ENCODE measurements at regions not wholly inside any gene's neighbourhood (a gene's known extent, or its start where the extent isn't known, plus 50 kb on each side); places are given as distances from the start of the nearest gene placed in this dataset.

- TF ChIP-seq, protein P1, sequence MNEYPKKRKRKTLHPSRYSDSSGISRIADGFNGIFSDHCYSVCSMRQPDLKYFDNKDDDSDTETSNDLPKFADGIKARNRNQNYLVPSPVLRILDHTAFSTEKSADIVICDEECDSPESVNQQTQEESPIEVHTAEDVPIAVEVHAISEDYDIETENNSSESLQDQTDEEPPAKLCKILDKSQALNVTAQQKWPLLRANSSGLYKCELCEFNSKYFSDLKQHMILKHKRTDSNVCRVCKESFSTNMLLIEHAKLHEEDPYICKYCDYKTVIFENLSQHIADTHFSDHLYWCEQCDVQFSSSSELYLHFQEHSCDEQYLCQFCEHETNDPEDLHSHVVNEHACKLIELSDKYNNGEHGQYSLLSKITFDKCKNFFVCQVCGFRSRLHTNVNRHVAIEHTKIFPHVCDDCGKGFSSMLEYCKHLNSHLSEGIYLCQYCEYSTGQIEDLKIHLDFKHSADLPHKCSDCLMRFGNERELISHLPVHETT (CRISPR knock-in tag; conservative IDR thresholded peaks at IDR 0.05) = no peak
- peak; percentile 82; the same call in 1 of the 2 replicates for TF ChIP-seq CEBPB (IDR thresholded peaks at IDR 0.05; ENCODE audit: borderline replicate concordance, low read depth, low read length)
- no peak for TF ChIP-seq ZMYM2 (CRISPR knock-in tag; IDR thresholded peaks at IDR 0.05)
- peak; percentile 47 for TF ChIP-seq CEBPG (CRISPR knock-in tag; IDR thresholded peaks at IDR 0.05)
- Histone ChIP-seq H3K79me2 (ENCODE audit: insufficient read depth, low read length) (no peaks in the 10 kb centered on the region), H2AFZ (ENCODE audit: low read length) (no peak overlapping the region), H3K36me3 (replicated peaks in 1 of 2; ENCODE audit: control insufficient read depth in 1 of 2, insufficient read depth in 2 of 2, low read length in 2 of 2) (no peaks in the 10 kb centered on the region), H3K4me1 (ENCODE audit: insufficient read depth, low read length) (peaks cover 68% of the 10 kb centered on the region), H3K27me3 (ENCODE audit: control insufficient read depth in 1 of 2, insufficient read depth in 2 of 2, low read length in 2 of 2) (no peaks in the 10 kb centered on the region), H3K4me2 (ENCODE audit: low read depth, low read length) (no peak overlapping the region), H3K9ac (ENCODE audit: insufficient read depth, low read depth, low read length) (no peak overlapping the region), H3K27ac (ENCODE audit: extremely low read length, insufficient read depth, low read length) (peak overlapping the region; percentile 80), H3K4me3 (replicated peaks in 1 of 3; ENCODE audit: insufficient read depth in 1 of 3, low read depth in 2 of 3, low read length in 3 of 3) (no peak overlapping the region), H4K20me1 (ENCODE audit: insufficient read depth, low read length) (no peaks in the 10 kb centered on the region), H3K9me3 (ENCODE audit: low read length) (no peaks in the 10 kb centered on the region)
- intact Hi-C loops (cut with micrococcal nuclease; ENCODE audit: unreplicated experiment) = loop anchor here (5.0 kb wide), 1 partner anchor 56 kb away; no protein-coding TSS in a partner anchor
- FAIRE-seq (no peak), DNase-seq (ENCODE audit: low spot score) (no peak), ATAC-seq (no peak)
- BruUV-seq (replicated peaks) = no TSS peak
- in situ Hi-C loops (cut with HindIII; ENCODE audit: extremely low pct_ligation_motif_present, low pct_unique_long_range_greater_than_20kb) = no loop called here
- ChIA-PET CTCF (ENCODE audit: low intra/inter-chr PET ratio, low total read pairs) (no interaction called here), POLR2A (interaction anchor here (2.9 to 3.5 kb wide), 2 partner anchors 72 to 102 kb away, joined by 29 to 42 read pairs; no protein-coding TSS in a partner anchor)
Measured at GRCh38 chr2:215691346-215691745, 255.5 kb upstream of the FN1 start.

DNA sequence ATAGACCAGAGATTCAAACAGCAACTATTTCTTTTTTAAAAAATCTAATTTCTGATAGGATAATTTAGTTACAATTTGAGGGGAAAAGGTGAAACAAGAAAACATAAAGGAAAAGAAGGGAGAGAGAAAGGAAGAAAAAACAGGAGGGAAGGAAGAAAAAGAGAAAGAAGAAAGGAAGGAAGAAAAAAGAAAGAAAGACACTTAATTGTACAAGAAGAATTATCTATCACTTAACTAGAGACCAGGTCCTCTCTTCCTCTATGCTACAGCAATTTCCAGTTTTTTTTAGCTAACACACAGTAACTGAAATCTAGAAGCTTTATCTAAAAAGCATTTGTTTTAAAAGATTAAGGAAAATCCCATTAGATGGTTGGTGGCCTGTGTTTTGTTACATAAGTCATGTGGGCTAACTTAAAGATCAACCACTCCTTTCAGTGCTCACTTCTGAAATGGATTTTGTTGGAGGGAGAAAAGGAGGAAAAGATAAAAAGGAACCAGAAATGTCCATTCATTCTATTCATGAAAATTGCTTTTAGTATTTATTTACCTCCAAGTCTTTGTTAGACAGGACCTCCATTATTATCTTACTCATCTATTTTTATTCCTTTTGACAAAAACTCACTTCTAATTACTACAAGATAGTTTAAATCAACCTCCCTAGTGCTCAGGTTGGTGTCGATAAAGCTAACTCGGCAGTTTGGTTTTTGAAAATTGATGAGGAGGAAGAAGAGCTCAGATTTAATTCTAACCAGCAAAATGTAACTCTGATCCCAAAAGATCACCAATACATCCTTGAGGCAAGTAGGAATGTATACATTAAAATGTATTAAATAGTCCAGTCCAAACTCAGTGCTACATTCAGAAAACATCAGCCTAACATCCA, 251.5 kb upstream of the FN1 start:
- ATAC-seq = no peak
- no peak overlapping the region for H3K4me3 ChIP-seq (replicated peaks in 1 of 3; ENCODE audit: insufficient read depth in 1 of 3, low read depth in 2 of 3, low read length in 3 of 3)
- H3K27ac ChIP-seq (ENCODE audit: extremely low read length, insufficient read depth, low read length) = no peak overlapping the region
- H3K4me2 ChIP-seq (ENCODE audit: low read depth, low read length) = no peak overlapping the region
- POLR2A ChIA-PET = interaction anchor here (1.1 kb wide), 1 partner anchor 25 kb away, joined by 3 read pairs; no protein-coding TSS in a partner anchor
- no peaks in the 10 kb centered on the region for H3K79me2 ChIP-seq (ENCODE audit: insufficient read depth, low read length)
- H3K36me3 ChIP-seq (replicated peaks in 1 of 2; ENCODE audit: control insufficient read depth in 1 of 2, insufficient read depth in 2 of 2, low read length in 2 of 2) = no peaks in the 10 kb centered on the region
- CTCF ChIA-PET (ENCODE audit: low intra/inter-chr PET ratio, low total read pairs) = no interaction called here
- no peak for DNase-seq (ENCODE audit: low spot score)
- no peak overlapping the region for H3K9ac ChIP-seq (ENCODE audit: insufficient read depth, low read depth, low read length)
- H3K4me1 ChIP-seq (ENCODE audit: insufficient read depth, low read length) = peaks cover 76% of the 10 kb centered on the region
- no peaks in the 10 kb centered on the region for H4K20me1 ChIP-seq (ENCODE audit: insufficient read depth, low read length)
- no TSS peak for BruUV-seq (replicated peaks)
- no peak overlapping the region for H2AFZ ChIP-seq (ENCODE audit: low read length)
- intact Hi-C loops (cut with micrococcal nuclease; ENCODE audit: unreplicated experiment) (no loop called here), in situ Hi-C loops (cut with HindIII; ENCODE audit: extremely low pct_ligation_motif_present, low pct_unique_long_range_greater_than_20kb) (no loop called here)
- 94% methylated on average over 2 of the region's 2 CpGs for WGBS (ENCODE audit: low lambda C conversion rate)
- H3K27me3 ChIP-seq (ENCODE audit: control insufficient read depth in 1 of 2, insufficient read depth in 2 of 2, low read length in 2 of 2) = no peaks in the 10 kb centered on the region
- no peak for FAIRE-seq
- H3K9me3 ChIP-seq (ENCODE audit: low read length) = peaks cover 19% of the 10 kb centered on the region
- TF ChIP-seq ZNF660 (CRISPR knock-in tag; IDR thresholded peaks at IDR 0.05; ENCODE audit: borderline replicate concordance, low read depth) (no peak), MZF1 (CRISPR knock-in tag; IDR thresholded peaks at IDR 0.05; ENCODE audit: borderline replicate concordance) (no peak), TCF7 (IDR thresholded peaks at IDR 0.05; ENCODE audit: low read depth) (0 out of 2 replicates have a peak, but pooled peaks have one; percentile 12), ONECUT2 (CRISPR knock-in tag; IDR thresholded peaks at IDR 0.05) (no peak), ZNF382 (CRISPR knock-in tag; IDR thresholded peaks at IDR 0.05; ENCODE audit: borderline replicate concordance) (0 out of 2 replicates have a peak, but pooled peaks have one; percentile 52), MAFK (conservative IDR thresholded peaks at IDR 0.05 in 1 of 2, IDR thresholded peaks at IDR 0.05 in 1 of 2; ENCODE audit: low read length in 2 of 2) (peak; percentile 63 to 77), ZNF577 (CRISPR knock-in tag; IDR thresholded peaks at IDR 0.05; ENCODE audit: borderline replicate concordance, low read depth) (no peak), ZNF512 (CRISPR knock-in tag; IDR thresholded peaks at IDR 0.05) (peak; percentile 70), SP140L (CRISPR knock-in tag; IDR thresholded peaks at IDR 0.05; ENCODE audit: borderline replicate concordance) (no peak), SRSF9 (IDR thresholded peaks at IDR 0.05; ENCODE audit: borderline replicate concordance, insufficient read depth, low read depth, low read length, poor library complexity, severe bottlenecking) (peak; percentile 51), HNRNPK (IDR thresholded peaks at IDR 0.05; ENCODE audit: low read depth, low read length, poor library complexity, severe bottlenecking) (peak; percentile 19)

Data from HepG2 (cell line).